ENCODE measurements at regions not wholly inside any gene's neighbourhood (a gene's known extent, or its start where the extent isn't known, plus 50 kb on each side); places are given as distances from the start of the nearest gene placed in this dataset.
"Not testable (repeated sequence)": the region's sequence is repeated elsewhere in the genome, so short reads cannot be mapped to it uniquely, and the experiment has no call there.

DNA sequence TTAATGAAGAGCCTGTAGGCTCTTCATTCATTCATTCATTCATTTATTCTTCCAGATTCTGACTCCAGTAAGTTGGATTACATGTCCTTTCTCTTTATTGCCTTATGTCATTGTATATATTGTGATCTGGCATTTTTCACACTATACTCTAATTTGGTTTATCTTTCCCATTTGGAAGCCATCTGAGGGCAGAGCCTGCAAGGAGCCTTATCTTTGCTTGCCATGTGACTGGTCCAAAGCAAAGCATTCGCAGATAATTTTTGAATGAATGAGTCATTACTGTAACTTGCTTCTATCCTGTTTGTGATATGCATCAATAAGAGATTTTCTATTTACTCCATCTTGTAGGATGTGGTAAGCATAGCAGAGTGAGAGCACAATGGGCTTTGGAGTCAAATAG lies 108.4 kb upstream of the DAB1 start:
- DNase-seq, result peak in 1 of 5 experiments; percentile 4

DNA sequence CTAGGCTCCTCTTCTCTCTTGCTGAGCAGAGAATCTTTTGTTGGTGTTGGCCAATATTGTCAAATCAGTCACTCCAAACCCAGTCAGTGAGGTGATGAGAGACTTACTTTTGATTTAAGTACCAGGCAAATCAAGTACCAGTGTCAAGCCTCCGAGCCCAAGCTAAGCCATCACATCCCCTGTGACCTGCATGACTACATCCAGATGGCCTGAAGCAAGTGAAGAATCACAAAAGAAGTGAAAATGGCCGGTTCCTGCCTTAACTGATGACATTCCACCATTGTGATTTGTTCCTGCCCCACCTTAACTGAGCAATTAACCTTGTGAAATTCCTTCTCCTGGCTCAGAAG lies 107.0 kb upstream of the DAB1 start:
- not testable (repeated sequence) for DNase-seq

DNA sequence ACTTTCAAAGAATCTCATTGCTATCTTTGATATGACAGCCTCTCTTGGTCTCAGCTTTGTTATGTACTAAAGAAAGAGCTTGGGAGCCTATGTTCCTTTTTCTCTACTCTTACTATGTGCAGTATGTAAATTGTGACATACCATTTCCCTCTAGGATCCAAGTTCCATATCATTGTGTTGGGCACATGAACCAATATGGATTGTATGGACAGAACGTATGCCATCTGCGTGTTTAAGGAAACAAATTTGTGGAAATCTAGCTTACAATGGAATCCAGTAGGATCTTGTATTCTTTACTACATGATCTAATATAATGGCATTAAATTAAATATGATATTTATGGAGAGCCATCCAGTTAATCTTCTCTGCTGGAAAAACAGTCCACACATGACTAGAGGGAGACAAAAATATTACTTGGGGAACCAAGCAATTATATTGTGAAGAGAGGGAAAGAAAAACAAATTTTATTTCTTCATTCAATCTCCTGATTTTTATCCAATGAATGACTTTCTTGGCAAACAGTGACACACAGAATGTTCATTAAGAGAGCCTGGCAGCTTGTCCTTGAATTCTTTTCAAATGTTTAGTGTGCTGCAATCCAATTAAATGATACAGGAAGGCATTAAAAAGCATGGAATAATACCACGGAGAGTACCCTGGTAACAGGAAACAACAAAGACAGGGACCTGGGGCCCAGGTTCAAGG lies 106.5 kb upstream of the DAB1 start:
- no peak for DNase-seq

DNA sequence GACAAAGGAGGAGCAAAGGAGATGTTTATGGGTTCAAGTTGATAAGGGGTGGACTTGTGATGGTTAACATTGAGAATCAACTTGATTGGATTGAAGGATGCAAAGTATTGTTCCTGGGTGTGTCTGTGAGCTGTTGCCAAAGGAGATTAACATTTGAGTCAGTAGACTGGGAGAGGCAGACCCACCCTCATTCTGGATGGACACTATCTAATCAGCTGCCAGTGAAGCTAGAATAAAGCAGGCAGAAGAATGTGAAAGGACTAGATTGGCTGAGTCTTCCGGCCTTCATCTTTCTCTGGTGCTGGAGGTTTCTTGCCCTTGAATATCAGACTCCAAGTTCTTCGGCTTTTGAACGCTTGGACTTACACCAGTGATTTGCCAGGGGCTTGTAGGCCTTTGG lies 98.7 kb upstream of the DAB1 start:
- no peak for DNase-seq

DNA sequence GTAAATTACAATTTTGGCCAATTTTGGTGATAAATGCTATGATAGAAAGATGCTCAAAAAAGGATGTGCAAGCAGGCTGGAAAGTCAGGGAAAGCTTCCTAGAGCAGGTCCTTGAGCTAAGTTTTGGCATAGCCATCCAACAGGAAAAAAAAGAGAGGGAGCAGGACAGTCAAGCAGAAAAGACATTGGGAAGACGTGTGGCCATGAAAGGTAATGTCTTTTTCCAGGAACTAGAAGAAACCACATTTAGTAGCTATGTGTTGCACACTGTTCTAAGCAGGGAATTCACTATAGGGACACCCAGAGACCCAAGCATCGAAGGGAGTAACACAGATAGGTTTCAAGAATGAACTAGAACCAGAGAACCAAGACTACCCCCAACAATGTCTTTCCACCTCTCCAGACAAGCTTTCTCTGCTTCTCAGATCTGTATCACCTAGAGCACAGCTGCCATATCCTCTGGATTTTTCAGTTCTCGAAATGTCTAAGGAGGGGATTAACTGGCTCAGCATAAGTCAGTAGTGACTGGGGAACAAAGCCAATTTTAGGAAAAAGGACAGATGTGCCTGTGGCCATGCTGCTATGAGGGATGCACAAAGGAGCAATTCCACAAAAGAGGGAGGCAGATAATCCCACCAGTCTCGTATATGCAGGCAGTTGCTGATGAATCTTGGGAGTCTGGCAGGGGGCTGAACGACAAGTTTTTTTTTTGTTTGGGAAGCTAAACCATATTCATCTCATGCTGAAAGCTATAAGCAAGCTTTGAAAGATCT lies 97.1 kb upstream of the DAB1 start:
- DNase-seq, result no peak

DNA sequence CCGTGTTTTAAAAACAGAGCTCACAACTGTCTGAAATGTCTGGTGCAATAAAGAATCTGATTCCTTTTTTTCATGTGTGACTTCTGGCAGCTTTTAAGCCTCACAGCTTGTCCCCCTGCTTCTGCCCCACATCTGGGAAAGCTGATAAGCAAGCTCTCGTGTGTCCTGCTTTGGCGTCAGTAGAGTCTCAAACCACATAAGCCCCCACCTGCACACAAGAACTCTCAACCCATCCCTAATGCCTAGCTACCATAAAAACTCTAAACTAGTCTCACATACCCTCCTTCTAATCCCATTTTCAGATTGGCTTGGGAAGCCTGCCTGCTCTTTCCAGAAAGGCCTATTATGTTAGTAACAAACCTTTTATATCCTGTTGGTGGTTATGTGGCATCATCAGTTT lies 94.6 kb upstream of the DAB1 start:
- no peak for DNase-seq

DNA sequence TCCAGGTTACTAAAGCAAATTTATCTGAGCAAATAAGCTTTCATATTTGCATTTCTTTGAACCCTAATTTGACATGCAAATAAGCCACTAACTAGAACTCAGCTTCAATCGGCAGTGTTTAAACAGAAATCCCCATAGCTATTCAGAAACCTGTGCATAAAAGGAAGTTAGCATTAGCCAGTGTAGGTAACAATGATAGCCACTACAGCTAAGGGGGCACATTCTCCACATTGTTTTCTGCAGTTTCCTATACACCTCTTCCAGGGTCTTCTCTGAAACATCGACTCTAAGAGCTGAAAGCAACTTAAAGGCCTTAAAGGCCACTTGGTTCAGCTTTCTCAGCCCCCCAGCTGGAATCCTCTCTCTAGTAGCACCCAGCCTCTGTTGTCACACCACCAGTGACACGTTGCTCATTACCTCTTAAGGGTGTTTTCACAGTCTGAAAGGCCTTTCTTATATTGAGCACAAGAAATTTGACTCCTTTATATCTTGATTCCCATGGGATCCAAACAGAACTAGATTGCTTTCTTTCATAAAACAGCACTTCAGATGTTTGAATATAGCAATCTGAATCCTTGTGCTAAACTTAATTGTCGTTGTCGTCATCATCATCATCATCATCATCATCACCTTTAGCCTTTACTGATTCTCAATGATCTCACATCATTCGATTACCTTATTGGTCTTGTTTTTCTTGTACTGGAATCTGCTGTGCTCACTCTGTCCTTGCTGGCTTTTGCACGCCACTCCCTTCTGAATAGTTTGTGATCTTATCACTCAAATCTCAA lies 93.9 kb upstream of the DAB1 start:
- DNase-seq, result no peak

DNA sequence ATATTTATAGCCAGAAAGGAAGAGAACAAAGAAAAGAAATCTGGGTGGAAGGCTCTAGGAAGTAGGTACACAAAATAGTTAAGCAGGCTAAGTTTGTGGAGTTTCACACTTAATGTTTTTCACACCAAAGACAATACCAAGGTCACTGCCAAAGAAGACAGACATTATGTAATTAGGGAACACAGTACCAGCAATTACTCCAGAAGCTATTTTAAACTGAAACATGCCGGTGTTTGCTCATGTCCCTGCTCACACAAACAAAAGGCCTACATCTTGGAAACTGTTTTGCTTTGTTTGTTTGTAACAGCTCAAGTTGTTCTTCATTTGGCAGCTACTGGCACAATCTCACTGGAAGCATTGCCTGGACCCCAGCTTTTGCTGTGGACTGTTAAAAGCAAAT lies 88.5 kb upstream of the DAB1 start:
- DNase-seq, result no peak

DNA sequence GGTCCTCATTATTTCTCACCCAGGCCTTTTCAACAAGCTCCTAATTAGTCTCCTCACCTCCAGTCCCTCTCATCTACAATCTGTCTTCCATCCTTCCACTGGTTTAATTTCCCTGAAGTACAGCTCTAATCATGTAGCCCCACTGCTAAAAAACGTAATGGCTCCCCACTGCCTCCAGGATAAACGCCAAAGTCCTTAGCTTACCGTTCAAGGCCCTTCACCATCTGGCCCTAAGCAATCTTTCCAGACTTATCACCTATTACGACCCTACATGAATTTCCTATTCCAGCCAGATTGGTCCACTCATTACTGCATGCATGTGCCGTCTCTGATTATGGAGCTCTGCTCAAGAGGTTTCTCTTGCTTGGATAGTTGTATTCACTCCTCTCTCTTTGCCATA lies 83.1 kb upstream of the DAB1 start:
- no peak for DNase-seq

DNA sequence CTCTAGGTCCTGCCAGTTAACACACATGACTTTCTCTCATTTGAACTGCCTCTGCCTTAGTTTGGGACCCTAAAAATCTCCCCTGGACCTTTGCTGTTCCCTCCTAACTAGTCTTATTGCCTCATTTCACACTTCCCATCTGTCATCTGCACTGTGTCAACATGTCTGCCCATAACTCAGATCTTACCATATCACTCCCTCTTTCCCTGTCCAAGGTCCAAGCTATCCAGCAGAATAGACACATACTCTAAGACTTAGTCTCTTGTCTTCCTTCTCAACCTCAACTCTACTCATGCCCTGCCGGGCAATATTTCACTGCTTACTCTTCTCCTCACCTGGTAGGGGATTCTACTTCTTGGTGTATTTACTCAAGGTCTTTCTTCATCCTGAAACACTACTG lies 79.5 kb upstream of the DAB1 start:
- DNase-seq, result no peak

DNA sequence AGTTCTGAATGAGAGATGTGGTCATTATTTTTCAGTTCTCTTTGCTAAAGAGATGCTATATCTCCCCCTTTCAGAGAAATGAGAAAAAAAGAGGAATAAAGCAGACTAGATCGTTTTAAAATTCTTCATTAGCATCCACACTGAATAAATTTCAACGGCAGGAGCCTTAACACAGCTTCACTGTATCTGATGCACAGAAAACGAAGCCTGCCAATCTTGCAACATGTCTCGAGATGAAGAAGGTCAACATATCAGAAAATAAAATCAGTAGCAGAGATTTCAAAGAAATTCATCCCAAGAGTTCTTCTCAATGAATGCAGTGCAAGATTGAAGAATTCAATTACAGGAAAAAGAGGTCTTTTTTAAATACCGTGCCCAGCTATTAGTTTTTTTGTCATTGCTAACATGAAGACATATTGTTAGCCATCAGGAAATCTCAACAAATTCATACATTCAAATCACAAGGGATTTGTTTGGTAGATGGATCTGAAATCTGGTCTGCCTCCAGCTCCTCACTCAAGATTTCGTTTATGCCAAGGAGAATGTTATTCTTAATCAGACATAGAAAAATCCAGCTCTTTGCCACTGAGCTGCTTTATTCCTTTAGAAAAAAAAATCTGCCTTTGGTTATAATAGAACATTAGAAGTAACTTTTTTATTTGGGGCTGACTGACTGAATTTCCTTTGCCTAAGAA lies 76.4 kb upstream of the DAB1 start:
- DNase-seq, result no peak

DNA sequence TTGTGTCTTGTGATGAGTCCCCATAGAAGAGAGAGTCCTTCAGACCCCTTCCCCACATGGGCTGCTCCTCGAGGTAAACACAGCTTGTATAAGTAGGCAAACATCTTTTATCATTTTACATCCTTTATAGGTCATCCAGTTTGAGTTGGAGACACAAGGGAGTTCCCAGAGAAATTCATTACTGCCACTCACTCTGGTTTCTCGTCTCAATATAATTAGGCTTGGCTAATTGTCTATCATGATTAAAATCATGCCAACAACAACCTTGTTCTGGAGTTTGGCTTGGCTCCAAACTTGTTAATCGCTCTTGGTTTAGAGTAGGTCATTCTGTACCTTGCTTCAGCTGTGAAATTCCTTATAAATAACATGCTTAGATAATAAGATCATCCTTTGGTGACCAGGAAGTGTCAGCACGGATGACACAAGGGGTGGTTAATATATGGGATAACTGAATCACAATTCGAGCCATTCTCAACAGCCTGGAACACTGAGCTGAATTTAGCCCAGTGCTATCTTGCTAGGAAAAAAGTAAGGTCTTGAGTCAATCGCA lies 70.7 kb upstream of the DAB1 start:
- no peak for DNase-seq

DNA sequence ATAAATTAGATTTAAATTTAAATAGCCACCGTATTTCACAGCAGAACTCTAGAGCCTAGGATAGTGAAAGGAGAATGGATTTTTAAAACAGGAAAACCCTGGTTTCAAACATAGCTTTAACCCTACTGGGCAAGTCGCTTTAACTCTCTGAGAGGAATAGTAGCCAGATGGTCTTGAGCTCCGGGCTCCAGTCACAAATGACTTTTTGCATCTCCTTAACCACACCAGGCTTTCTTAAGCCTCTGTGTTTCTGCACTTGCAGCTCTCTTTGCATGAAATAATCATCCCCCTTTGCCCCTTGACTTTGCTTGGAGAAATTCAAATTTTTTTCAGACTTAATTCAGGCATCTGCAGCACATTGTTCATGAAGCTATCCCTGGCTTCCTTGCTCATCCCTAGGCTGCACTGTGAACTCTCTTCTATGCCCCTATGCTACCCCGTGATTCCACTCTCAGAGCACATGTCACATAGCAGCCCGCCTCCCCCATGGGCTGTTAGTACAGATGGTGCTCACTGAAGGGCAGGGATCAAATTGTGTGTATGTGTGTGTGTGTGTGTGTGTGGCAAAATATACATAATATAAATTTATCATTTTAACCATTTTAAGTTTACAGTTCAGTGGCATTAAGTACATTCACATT lies 68.8 kb upstream of the DAB1 start:
- DNase-seq, result no peak

DNA sequence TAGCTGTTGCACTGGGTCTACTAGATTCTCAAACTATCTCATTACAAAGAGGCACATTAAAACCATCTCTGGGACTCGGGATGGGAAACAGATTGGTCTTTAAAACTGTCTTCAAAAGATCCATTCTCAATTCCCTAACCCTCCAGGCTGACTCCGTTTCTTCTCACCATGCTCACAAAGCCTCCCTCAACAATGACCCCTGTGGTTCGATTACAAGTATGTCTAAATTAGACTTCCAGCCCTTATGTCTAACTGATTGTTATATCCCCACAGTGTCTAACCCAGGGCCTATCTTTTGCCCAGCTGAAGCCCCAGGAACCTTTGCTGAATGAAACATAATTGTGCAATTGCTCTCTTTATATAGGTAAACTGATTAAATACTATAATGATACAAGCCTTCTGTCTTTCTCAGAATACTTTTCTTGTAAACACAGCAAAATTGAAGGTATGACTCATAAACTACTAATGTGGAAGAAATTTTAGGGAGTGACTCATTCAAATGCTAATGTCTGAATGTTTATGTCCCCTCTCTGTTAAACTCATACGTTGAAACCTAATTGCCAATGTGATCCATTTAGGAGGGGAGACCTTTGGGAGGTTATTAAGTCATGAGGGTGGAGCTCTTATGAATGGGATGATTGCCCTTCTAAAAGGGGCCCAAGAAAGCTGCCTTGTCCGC lies 65.6 kb upstream of the DAB1 start:
- DNase-seq, result no peak

DNA sequence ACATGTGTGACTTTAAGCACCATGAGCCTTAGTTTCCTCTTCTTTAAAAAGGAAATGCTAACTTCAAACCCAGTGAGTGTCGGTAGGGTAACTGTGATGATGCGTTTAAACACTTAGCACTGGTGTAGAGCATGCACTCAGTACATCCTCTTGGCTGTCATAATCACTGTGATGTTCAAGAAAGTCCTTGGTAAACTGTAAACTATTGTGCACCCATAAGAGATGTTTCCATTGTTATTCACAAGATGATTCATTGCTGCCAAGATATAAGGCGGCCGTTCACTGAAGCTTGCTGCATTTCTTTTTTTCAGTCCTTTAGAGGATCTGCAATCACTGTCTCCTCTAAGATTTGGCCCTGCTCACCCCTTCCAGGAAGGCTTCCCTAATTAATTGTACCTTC lies 61.8 kb upstream of the DAB1 start:
- no peak for DNase-seq

DNA sequence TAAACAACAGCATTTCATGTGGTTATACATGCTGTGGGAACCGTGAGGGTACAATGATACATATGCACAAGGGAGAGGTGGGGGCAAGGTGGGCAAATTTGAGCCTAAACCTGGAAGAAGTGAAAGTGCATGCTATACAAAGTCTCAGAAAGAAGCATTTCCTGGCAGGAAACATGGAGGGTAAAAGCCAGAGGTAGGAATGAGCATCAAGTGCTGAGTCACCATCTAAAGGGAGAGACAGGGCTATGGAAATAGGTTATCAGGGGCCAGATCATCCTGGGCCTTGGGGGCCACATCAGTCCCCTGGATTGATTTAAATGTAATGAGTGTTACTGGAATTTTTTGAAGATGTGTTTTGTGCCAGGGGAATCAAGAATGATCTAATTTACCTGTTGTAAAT lies 60.1 kb upstream of the DAB1 start:
- DNase-seq, result no peak

DNA sequence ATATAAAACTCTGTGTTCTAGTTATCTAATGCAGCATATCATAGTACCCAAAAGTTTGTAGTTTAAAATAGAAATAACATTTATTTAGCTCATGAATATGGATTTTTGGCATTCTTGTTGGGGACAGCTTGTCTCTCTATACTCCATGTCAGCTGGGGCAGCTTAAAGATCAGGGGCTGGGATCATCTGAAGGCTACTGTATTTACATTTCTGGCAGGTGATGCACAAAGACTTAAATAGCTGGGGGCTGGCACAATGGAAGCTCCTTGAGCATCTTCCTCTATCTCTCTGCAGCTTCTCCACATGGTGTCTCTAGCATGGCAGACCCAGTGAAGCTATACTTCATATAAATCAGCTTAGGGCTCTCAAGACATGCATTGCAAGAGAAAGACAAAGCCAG lies 55.6 kb upstream of the DAB1 start:
- no peak for DNase-seq

DNA sequence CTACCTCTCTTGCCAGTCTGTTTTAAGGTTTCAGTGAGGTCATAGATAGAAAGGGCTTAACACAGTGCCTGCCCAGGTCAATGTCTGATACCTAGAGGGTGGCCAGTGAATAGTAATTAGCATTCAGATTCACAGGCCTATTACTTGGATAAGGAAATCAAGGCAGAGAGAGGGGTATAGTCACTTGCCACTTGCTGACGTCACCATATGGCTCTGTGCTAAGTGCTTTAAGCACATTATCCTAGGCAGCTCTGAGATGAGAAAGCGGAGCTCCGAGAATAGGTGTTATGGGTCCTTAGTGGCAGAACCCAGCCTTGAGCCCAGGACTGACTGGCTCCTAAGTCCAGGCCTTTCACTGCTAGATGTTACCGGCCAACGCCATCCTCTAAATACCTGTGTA lies 51.5 kb upstream of the DAB1 start:
- no peak for DNase-seq

DNA sequence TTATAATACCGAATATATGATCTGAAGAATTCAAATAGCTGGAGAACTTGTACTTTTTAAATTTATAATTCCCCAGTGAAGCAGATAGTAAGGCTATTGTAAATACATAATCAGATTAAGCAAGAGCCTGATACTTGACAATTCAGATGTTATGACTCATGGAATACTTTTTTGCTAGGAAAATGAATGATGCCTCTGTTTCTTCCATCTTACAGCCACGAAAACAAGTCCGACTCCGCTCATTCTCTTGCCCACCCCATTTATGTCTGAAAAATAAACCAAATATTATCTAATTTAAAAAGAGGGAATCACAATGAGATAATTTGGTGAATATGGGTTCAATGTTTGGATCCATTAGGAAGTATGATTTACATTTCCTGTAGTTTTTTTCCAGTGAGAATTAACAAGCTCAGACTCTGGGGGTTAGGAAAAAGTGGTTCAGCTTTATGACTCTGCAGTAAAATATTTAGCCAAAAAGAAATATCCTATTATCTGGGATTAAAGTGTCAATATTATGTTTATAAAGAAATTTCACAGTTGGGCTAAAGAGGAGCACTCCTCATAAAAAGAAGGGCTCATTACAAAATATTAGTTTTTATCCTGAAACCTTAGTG lies 50.4 kb upstream of the DAB1 start:
- no peak for DNase-seq

Data from T-helper 2 cell (primary cell).